CD4-positive, alpha-beta T cell treated with Interleukin-1 beta for 1 hour (primary cell): ENCODE measurements at regions not wholly inside any gene's neighbourhood (a gene's known extent, or its start where the extent isn't known, plus 50 kb on each side); places are given as distances from the start of the nearest gene placed in this dataset.
A peak's percentile ranks its signal among the peaks of the same experiment; 100 is the strongest.

Experiments used
- DNase-seq, 2 donors: peaks; one replicate each; pipeline ENCODE4 v3.0.0-alpha.2; 2020 to 2022

GRCh38 chr3:187618722-187619121 lies 51.5 kb downstream of the SST start:
- DNase-seq: no peak

- DNase-seq: no peak
Observed at GRCh38 chr3:187617213-187617612, 53.0 kb downstream of the SST start.

- peak; percentile 41 to 48 for DNase-seq
Observed at GRCh38 chr3:187616307-187616972, 53.8 kb downstream of the SST start.

GRCh38 chr3:187615630-187616029 lies 54.6 kb downstream of the SST start:
- DNase-seq: no peak

GRCh38 chr3:187612656-187613055 lies 57.5 kb downstream of the SST start:
- no peak for DNase-seq

GRCh38 chr3:187610981-187611511 lies 59.1 kb downstream of the SST start:
- DNase-seq: no peak

DNA sequence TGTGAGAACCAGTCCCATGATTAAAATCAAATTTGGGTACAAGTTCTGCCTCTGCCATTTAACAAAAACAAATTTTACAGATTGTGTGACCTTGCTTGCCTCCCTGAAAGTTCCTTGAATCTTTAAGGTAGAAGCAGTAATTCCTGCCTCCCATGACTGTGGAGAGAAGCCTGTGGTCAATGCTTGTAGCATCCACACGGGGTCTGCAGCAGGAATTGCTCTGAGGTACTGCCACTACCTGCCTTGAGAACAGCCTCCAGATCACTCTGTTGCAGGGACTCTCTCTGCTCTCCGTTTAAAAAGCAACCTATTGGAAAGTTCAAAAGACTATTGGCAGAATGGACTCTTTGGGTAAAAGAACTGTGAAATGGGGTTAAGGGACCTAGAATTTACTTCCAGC lies 75.9 kb downstream of the SST start:
- DNase-seq: no peak

DNA sequence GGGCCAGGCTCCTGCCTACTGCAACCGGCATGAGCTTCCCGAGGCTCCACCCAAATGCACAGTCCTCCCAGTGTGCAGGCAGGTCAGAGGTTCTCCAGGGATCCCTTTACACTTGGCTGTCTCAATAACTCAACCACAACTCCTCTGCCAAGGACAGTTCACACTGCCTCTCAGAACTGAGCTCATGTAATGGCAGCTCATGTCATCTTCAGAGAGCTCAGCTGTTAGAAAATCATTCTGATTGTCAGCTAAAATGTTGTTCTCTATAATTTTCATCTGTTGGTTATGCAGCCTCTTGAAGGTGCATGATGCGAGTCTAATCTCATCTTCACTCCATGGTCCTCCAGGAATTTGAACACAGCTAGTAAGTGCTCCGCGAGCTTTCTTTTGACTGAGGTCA lies 76.7 kb downstream of the SST start:
- no peak for DNase-seq

DNA sequence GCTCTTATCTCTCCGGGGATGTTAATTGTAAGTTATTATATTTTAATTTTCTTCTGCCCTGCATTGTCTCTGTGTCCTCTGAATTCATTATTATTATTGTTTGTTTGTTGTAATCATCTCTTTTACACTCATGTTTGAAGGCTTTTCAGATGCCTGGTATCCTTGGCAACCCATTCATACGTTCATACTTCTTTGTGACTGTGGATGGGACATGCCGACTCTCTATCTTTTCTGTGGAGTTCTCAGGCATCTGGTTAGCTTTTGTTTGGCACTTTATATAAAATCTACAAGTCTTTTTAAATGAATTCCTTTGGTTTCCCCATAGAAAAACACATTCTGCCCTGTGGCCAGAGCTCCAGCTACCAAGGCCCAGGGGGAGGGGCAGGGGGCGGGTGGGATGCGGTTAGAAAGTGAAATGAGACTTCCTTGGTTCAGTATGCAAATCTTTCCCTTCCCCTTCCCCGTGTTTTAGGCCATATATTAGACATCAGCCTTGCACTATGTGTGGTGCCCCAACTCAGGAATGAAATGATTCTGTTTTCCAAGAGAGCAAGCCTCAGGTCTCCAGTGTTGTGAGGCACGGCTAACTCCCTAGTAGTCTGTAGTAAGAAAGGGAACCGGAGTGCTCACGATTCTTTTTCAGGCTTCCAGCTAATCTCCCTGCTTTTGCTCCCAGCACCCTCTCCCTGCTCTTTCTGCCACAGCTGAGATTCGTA lies 79.2 kb downstream of the SST start:
- no peak for DNase-seq

DNA sequence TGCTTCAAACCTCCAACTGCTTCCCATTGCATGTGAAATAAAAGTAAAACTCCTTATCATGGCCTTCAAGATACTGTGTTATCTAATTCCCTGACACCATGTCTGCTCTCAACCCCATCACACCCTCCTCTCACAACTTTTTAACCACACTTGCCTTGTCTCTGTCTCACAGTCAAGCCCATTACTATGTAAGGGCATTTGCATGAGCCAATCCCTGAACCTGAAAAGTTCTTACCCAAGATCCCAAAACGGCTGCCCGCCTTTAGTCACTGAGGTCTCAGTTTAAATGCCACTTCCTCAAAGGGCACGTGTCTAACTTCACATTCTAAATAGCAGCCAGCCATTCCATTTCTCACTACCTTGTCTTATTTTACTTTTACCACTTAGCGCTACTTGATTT lies 83.1 kb downstream of the SST start:
- DNase-seq: no peak

- no peak for DNase-seq
Observed at GRCh38 chr3:187586226-187586625, 84.0 kb downstream of the SST start.

DNA sequence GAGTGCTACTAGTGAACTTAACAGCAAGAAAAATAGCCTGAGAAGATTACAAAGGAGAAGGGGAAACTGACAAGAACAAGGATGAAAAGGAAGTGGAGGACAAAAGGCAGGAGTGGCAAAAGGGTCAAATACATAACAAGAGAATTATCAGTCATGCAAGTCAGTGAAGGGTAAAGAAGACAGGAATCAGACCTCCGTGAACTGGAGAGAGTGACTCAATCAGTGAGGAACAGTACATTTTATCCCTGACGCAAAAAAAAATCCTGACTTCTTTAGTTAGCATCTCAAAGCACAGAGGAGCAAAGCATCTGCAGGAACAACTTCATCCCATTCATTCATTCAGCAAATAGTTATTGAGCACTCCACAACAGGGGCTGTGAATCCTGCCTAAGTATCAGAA lies 97.8 kb downstream of the SST start:
- no peak for DNase-seq

DNA sequence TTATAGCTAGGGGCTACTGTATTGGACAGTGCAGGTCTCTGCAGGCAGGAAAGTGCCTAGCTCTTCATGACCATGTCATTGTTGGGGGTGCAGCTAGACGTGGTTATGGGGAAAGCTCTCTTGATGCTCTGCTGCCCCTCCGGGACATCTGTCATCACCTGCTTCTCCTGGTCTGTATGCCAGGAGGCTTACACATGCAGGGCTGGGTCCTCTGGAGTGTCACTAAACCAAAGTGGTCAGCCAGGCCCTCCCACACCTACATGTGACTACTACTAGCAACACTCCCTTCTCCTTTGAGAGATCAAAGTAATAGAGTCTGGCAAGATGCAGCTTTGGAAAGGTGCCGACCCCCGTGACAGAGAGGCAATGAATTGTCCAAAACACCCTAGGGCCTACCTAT lies 98.5 kb downstream of the SST start:
- no peak for DNase-seq

DNA sequence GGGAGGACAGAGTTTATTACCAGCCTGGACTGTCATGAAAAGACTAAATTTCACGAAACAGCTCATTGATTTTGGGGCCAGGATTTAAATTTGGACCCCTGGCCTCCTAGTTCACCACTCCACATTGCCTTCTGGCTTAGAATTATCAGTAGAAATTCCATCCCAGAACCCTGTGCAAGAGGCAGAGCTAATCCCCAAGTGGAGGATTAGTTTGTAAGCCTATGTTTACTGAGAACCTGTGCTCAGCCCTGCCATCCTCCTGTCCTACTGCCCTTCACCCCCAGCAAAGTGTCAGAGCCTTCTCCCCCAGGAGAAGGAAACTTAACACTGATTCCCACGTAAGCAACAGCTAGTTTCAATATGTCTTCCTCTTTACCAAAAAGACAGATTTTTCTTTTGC lies 99.4 kb downstream of the SST start:
- DNase-seq: no peak

- no peak for DNase-seq
Observed at GRCh38 chr3:187568171-187568570, 102.0 kb downstream of the SST start.

DNA sequence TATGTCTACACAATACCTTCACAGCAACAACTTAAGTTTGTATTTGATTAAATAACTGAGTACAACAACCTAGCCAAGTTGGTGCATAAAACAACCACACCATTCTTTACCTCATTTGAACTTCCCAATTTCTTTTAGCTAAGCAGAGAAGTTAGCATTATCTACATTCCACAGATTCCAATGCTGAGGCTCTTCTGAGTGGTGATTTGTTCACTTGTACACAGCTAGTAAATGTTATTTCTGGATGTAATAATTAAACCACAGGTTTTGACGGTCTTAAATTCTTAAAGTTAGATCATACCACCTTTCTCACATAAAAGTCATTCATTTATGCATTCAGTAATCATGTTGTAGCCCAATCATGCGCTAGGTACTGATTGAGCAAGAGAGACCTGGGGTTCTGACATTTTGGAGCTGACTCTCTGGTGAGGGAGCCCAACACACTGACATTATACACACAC lies 102.5 kb downstream of the SST start:
- no peak for DNase-seq

GRCh38 chr3:187567021-187567420 lies 103.2 kb downstream of the SST start:
- no peak for DNase-seq

DNA sequence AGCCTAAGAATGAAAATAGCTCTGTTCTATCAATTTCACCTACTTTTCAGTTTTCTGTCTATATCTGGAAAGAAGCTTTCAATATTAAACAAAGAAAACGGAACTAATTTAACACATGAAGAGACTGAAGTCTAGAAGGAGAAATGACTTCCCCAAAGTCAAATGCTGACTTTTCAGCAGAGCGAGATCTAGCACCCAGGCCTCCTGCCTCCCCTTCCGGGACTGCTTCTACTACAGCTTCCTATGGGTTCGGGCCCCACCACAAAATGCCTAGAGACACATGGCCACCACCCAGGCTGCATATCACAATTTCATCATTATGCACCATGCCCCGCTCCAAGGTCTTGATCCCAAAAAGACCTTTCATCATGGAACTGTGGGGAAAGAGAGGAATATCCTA lies 104.5 kb downstream of the SST start:
- DNase-seq: no peak

- no peak for DNase-seq
Observed at GRCh38 chr3:187558990-187559389, 111.2 kb downstream of the SST start.

- DNase-seq: no peak
Observed at GRCh38 chr3:187551416-187551815, 118.8 kb downstream of the SST start.

DNA sequence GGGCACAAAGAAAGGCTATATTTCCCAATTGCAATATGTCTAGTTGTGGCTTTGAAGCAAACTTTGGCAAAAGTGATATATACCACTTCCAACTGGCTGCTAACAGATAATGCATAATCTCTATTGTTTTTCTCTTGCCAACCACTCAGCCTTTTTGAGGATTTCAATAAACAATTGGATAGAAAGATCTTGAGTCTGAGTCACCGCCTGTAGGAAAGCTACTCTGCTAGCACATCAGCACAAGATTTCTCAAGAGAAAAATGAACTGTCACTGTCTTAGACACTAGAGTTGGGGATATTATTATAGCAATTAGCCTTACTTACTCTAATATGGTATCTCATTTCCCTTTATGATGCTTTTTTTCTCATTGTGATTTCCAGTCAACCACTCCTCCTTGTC lies 119.7 kb downstream of the SST start:
- DNase-seq: no peak

- DNase-seq: no peak
Observed at GRCh38 chr3:187545366-187545765, 124.8 kb downstream of the SST start.

- DNase-seq: no peak
Observed at GRCh38 chr3:187544326-187544725, 125.9 kb downstream of the SST start.

DNA sequence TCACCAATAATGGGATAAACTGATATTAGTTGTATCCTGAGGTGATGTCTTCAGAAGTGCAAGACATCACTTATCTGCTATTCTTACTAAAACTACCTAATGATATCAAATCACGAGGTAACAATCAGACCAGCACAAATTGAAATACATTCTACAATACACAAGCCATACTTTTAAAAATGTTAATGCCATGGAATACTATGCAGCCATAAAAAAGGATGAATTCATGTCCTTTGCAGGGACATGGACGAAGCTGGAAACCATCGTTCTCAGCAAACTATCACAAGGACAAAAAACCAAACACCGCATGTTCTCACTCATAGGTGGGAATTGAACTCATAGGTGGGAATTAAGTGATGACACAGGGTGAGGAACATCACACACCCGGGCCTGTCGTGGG lies 129.3 kb downstream of the SST start:
- DNase-seq: no peak

GRCh38 chr3:187536185-187536584 lies 134.0 kb downstream of the SST start:
- no peak for DNase-seq
